ENCODE measurements at regions not wholly inside any gene's neighbourhood (a gene's known extent, or its start where the extent isn't known, plus 50 kb on each side); places are given as distances from the start of the nearest gene placed in this dataset.

DNA sequence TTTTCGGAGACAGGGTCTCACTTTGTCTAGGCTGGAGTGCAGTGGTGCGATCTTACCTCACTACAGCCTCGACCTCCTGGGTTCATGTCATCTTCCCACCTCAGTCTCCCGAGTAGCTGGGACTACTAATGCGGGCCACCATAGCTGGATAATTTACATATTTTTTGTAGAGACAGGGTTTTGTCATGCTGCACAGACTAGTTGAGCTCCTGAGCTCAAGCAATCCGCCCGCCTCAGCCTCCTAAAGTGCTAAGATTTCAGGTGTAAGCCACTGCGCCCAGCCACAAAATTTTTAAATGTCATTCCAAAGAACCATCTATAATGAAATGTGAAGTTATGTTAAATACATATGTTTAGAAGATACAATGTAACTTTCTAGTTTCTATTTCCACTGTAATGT lies 4747.7 kb upstream of the OR11H1 start:
- ATAC-seq (peak in 3 of 4 donors; percentile 8 to 24 (median 20)), DNase-seq (no peak)
- Histone ChIP-seq H3K9me3 (no peaks in the 10 kb centered on the region), H3K27me3 (no peaks in the 10 kb centered on the region), H3K4me1 (no peaks in the 10 kb centered on the region), H3K27ac (no peak overlapping the region), H3K36me3 (no peaks in the 10 kb centered on the region), H3K4me3 (no peak overlapping the region)
- intact Hi-C loops (cut with DNase I), result no loop called here
- TF ChIP-seq, protein P1, sequence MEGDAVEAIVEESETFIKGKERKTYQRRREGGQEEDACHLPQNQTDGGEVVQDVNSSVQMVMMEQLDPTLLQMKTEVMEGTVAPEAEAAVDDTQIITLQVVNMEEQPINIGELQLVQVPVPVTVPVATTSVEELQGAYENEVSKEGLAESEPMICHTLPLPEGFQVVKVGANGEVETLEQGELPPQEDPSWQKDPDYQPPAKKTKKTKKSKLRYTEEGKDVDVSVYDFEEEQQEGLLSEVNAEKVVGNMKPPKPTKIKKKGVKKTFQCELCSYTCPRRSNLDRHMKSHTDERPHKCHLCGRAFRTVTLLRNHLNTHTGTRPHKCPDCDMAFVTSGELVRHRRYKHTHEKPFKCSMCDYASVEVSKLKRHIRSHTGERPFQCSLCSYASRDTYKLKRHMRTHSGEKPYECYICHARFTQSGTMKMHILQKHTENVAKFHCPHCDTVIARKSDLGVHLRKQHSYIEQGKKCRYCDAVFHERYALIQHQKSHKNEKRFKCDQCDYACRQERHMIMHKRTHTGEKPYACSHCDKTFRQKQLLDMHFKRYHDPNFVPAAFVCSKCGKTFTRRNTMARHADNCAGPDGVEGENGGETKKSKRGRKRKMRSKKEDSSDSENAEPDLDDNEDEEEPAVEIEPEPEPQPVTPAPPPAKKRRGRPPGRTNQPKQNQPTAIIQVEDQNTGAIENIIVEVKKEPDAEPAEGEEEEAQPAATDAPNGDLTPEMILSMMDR (IDR thresholded peaks at IDR 0.05), result no peak
- TF ChIP-seq POLR2A (IDR thresholded peaks at IDR 0.05), result no peak
- WGBS (ENCODE audit: insufficient coverage, low coverage, low lambda C conversion rate, missing lambda C conversion rate), result 39% methylated on average over 8 of the region's 8 CpGs

DNA sequence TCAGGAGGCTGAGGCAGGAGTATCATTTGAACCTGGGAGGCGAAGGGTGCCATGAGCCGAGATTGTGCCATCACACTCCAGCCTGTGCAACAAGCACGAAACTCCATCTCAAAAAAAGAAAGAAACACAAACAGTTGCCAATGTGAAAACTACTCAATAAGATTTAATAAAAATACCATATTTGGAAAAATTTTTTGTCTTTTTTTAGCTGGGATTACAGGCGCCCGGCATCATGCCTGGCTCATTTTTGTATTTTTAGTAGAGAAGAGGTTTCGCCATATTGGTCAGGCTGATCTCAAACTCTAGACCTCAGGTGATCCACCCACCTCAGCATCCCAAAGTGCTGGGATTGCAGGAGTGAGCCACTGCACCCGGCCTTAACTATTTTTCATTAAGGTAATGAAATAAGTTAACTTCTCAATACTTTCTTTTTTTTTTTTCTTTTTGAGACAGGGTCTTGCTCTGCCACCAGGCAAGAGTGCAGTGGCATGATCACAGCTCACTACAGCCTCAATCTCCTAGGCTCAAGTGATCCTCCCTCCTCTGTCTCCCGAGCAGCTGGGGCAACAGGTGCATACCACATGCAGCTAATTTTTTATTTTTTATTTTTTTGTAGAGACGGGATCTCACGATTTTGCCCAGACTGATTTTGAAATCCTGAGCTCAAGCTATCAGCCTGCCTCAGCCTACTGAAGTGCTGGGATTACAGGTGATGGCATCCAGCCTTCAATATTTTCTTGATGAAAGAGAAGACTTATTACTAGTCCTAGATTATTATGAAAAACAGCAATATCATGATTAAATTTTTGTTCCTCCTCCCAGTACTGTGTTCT lies 4746.2 kb upstream of the OR11H1 start:
- WGBS (ENCODE audit: insufficient coverage, low coverage, low lambda C conversion rate, missing lambda C conversion rate), result 47% methylated on average over 10 of the region's 10 CpGs
- intact Hi-C loops (cut with DNase I), result no loop called here
- Histone ChIP-seq H3K9me3 (no peaks in the 10 kb centered on the region), H3K36me3 (no peaks in the 10 kb centered on the region), H3K27ac (no peak overlapping the region), H3K4me1 (no peaks in the 10 kb centered on the region), H3K27me3 (no peaks in the 10 kb centered on the region), H3K4me3 (no peak overlapping the region)
- ATAC-seq (no peak), DNase-seq (no peak)
- TF ChIP-seq, protein P1 (IDR thresholded peaks at IDR 0.05), result no peak
- no peak for TF ChIP-seq POLR2A (IDR thresholded peaks at IDR 0.05)

Small RNA genes in the stretch of these regions (small RNA-seq; reads per million reads assigned to genes)
- 0 reads per million in 2 experiments for gene RF00004

Data from right lobe of liver (tissue), 6 donors.